ENCODE measurements at regions not wholly inside any gene's neighbourhood (a gene's known extent, or its start where the extent isn't known, plus 50 kb on each side); places are given as distances from the start of the nearest gene placed in this dataset.
A peak's percentile ranks its signal among the peaks of the same experiment; 100 is the strongest.

DNA sequence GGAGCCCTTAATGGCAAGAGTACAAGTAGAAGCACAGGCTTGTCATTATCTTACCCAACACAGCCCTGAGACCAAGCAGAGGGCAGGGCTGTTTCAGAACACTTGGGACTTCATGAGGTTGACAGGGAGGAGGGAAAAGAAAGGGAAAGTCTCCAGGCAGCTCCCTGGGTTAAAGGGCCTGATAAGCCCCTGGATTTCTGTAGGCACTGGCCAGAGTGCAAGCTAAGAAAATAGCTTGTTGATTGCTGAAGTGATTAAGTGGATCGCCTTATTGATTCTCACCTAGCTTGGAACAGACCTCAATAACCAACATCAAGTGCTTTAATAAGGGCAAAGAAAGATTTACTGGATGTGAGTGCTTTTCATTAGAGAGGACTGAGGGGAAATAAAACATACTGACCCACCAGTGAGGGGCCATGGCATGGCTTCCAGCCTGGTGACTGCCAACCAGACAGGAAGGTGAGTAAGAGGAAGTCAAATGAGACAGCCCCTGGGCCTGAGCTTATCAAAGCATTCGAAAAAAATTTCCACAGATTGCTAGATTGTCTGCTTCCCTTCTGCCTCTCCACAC is 121.4 kb upstream of the NFIA start:
- ATAC-seq (ENCODE audit: low FRiP score) (no peak), DNase-seq (peak in 1 of 2 donors; percentile 66)
- H3K4me1 ChIP-seq (ENCODE audit: control insufficient read depth in 1 of 2, insufficient read depth in 2 of 2, low read length in 2 of 2), result peaks cover 2 to 11% of the 10 kb centered on the region in 2 donors
- H3K9me3 ChIP-seq (ENCODE audit: control insufficient read depth, low read length), result peaks cover 7% of the 10 kb centered on the region
- no peak overlapping the region for H3K27ac ChIP-seq (ENCODE audit: low read depth in 1 of 2, low read length in 2 of 2)
- no peak overlapping the region for H3K4me3 ChIP-seq (ENCODE audit: low read length in 2 of 2)
- H3K36me3 ChIP-seq (ENCODE audit: control insufficient read depth in 1 of 2, insufficient read depth in 2 of 2, low read length in 1 of 2), result no peaks in the 10 kb centered on the region
- intact Hi-C loops (cut with DNase I), result loop anchor here in 1 of 2 donors (10.0 kb wide), 1 partner anchor 676 kb away; no protein-coding TSS in a partner anchor
- no peaks in the 10 kb centered on the region for H3K27me3 ChIP-seq (ENCODE audit: control insufficient read depth in 1 of 2, insufficient read depth in 2 of 2, low read length in 1 of 2)
- WGBS, 2 donors, result 46 to 50% methylated on average over 2 of the region's 2 CpGs

- 87 to 89% methylated on average over 1 of the region's 1 CpG for WGBS, 2 donors
- Histone ChIP-seq H3K9me3 (ENCODE audit: control insufficient read depth, low read length) (peaks cover 2% of the 10 kb centered on the region), H3K27me3 (ENCODE audit: control insufficient read depth in 1 of 2, insufficient read depth in 2 of 2, low read length in 1 of 2) (no peaks in the 10 kb centered on the region), H3K4me1 (ENCODE audit: control insufficient read depth in 1 of 2, insufficient read depth in 2 of 2, low read length in 2 of 2) (peaks cover 2 to 11% of the 10 kb centered on the region in 2 donors), H3K4me3 (ENCODE audit: low read length in 2 of 2) (no peak overlapping the region), H3K36me3 (ENCODE audit: control insufficient read depth in 1 of 2, insufficient read depth in 2 of 2, low read length in 1 of 2) (no peaks in the 10 kb centered on the region), H3K27ac (ENCODE audit: low read depth in 1 of 2, low read length in 2 of 2) (no peak overlapping the region)
- ATAC-seq (ENCODE audit: low FRiP score), result no peak
- DNase-seq, result no peak
- intact Hi-C loops (cut with DNase I), result loop anchor here in 1 of 2 donors (10.0 kb wide), 1 partner anchor 675 kb away; no protein-coding TSS in a partner anchor
Observed at GRCh38 chr1:60959701-60960100, 122.7 kb upstream of the NFIA start.

- H3K9me3 ChIP-seq (ENCODE audit: control insufficient read depth, low read length), result peaks cover 3% of the 10 kb centered on the region
- WGBS, 2 donors, result 83 to 87% methylated on average over 3 of the region's 3 CpGs
- ATAC-seq (ENCODE audit: low FRiP score) (no peak), DNase-seq (no peak)
- H3K27me3 ChIP-seq (ENCODE audit: control insufficient read depth in 1 of 2, insufficient read depth in 2 of 2, low read length in 1 of 2), result no peaks in the 10 kb centered on the region
- no peak overlapping the region for H3K27ac ChIP-seq (ENCODE audit: low read depth in 1 of 2, low read length in 2 of 2)
- intact Hi-C loops (cut with DNase I), result no loop called here
- H3K36me3 ChIP-seq (ENCODE audit: control insufficient read depth in 1 of 2, insufficient read depth in 2 of 2, low read length in 1 of 2), result no peaks in the 10 kb centered on the region
- H3K4me1 ChIP-seq (ENCODE audit: control insufficient read depth in 1 of 2, insufficient read depth in 2 of 2, low read length in 2 of 2), result peaks cover 2 to 7% of the 10 kb centered on the region in 2 donors
- H3K4me3 ChIP-seq (ENCODE audit: low read length in 2 of 2), result no peak overlapping the region
Observed at GRCh38 chr1:60958001-60958400, 124.4 kb upstream of the NFIA start.

GRCh38 chr1:60956520-60956919 is 125.8 kb upstream of the NFIA start:
- Histone ChIP-seq H3K4me1 (ENCODE audit: control insufficient read depth in 1 of 2, insufficient read depth in 2 of 2, low read length in 2 of 2) (peaks cover 0 to 2% of the 10 kb centered on the region in 2 donors), H3K27me3 (ENCODE audit: control insufficient read depth in 1 of 2, insufficient read depth in 2 of 2, low read length in 1 of 2) (no peaks in the 10 kb centered on the region), H3K4me3 (ENCODE audit: low read length in 2 of 2) (no peak overlapping the region), H3K36me3 (ENCODE audit: control insufficient read depth in 1 of 2, insufficient read depth in 2 of 2, low read length in 1 of 2) (no peaks in the 10 kb centered on the region), H3K9me3 (ENCODE audit: control insufficient read depth, low read length) (peaks cover 4% of the 10 kb centered on the region), H3K27ac (ENCODE audit: low read depth in 1 of 2, low read length in 2 of 2) (no peak overlapping the region)
- DNase-seq, result no peak
- intact Hi-C loops (cut with DNase I), result no loop called here
- 96 to 99% methylated on average over 3 of the region's 3 CpGs for WGBS, 2 donors
- ATAC-seq (ENCODE audit: low FRiP score), result no peak

- intact Hi-C loops (cut with DNase I), result no loop called here
- no peak for DNase-seq
- WGBS, 2 donors, result 94 to 97% methylated on average over 10 of the region's 10 CpGs
- Histone ChIP-seq H3K27ac (ENCODE audit: low read depth in 1 of 2, low read length in 2 of 2) (no peak overlapping the region), H3K27me3 (ENCODE audit: control insufficient read depth in 1 of 2, insufficient read depth in 2 of 2, low read length in 1 of 2) (no peaks in the 10 kb centered on the region), H3K9me3 (ENCODE audit: control insufficient read depth, low read length) (peaks cover 4% of the 10 kb centered on the region), H3K4me3 (ENCODE audit: low read length in 2 of 2) (no peak overlapping the region), H3K36me3 (ENCODE audit: control insufficient read depth in 1 of 2, insufficient read depth in 2 of 2, low read length in 1 of 2) (no peaks in the 10 kb centered on the region), H3K4me1 (ENCODE audit: control insufficient read depth in 1 of 2, insufficient read depth in 2 of 2, low read length in 2 of 2) (no peaks in the 10 kb centered on the region)
- no peak for ATAC-seq (ENCODE audit: low FRiP score)
Observed at GRCh38 chr1:60952612-60953111, 129.7 kb upstream of the NFIA start.

DNA sequence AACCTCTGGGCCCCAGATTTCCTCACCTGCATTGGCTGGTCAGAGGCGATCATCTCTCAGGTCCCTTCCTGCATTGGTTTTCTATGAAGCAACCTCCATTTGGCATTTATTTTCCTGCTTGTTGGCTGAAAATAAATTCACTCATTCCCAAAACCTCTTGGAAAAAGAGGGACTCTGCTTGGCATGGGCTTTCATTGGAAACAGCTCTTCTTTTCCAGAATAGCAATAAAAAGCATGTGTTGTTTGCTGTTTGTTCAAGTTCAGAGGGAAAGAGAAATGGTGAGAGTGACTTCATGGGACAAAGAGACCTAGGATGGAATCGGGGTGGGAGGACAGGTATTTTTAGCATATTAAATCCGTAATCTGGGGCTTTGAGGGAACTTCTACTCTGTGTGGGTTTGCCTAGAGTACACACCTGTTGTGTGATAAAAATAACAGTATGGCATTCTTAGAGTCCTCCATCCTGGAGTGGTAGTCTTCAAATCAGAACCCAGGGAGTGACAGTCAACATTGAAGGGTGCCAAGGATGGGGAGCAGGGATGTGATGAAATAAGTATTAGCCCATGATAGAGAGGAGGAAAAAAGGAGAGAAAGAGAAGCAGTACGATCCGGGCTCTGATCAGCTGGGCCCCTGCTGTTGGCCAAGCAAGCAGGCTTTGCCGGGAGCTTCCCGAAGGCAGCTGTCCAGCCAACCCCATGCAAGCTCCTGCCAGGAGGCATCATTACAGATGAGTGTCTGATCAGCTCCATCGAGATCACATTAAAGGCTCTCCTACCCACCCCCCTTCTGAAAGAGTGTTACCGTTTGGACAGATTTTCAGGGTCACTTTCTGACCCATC is 131.9 kb upstream of the NFIA start:
- Histone ChIP-seq H3K27ac (ENCODE audit: low read depth in 1 of 2, low read length in 2 of 2) (no peak overlapping the region), H3K36me3 (ENCODE audit: control insufficient read depth in 1 of 2, insufficient read depth in 2 of 2, low read length in 1 of 2) (no peaks in the 10 kb centered on the region), H3K27me3 (ENCODE audit: control insufficient read depth in 1 of 2, insufficient read depth in 2 of 2, low read length in 1 of 2) (no peaks in the 10 kb centered on the region), H3K9me3 (ENCODE audit: control insufficient read depth, low read length) (peaks cover 4% of the 10 kb centered on the region), H3K4me3 (ENCODE audit: low read length in 2 of 2) (no peak overlapping the region), H3K4me1 (ENCODE audit: control insufficient read depth in 1 of 2, insufficient read depth in 2 of 2, low read length in 2 of 2) (no peaks in the 10 kb centered on the region)
- intact Hi-C loops (cut with DNase I), result no loop called here
- no peak for ATAC-seq (ENCODE audit: low FRiP score)
- WGBS, 2 donors, result 70 to 78% methylated on average over 9 of the region's 9 CpGs
- no peak for DNase-seq

DNA sequence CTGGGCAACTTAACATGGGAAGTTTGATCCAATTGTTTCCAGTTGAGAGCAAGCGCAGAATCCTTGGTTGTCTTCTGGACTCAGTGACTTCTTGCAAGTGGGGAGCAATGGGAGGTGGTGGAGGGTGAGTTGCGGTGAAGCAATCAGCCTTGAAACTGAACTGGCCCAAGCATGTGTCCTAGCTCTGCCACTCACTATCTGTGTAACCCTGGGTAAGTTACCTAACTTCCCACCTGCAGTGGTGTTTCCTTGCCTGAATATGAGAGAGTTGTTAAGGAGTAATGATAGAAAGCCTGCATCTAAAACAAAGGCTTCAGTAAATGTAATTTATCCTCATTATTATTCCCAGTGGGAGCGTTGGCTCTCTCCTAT is 132.5 kb upstream of the NFIA start:
- DNase-seq (no peak), ATAC-seq (ENCODE audit: low FRiP score) (no peak)
- intact Hi-C loops (cut with DNase I), result loop anchor here in 1 of 2 donors (2.0 kb wide), 1 partner anchor 41 kb away; no protein-coding TSS in a partner anchor
- WGBS, 2 donors, result 96 to 99% methylated on average over 3 of the region's 3 CpGs
- Histone ChIP-seq H3K4me3 (ENCODE audit: low read length in 2 of 2) (no peak overlapping the region), H3K36me3 (ENCODE audit: control insufficient read depth in 1 of 2, insufficient read depth in 2 of 2, low read length in 1 of 2) (no peaks in the 10 kb centered on the region), H3K9me3 (ENCODE audit: control insufficient read depth, low read length) (peaks cover 3% of the 10 kb centered on the region), H3K27me3 (ENCODE audit: control insufficient read depth in 1 of 2, insufficient read depth in 2 of 2, low read length in 1 of 2) (no peaks in the 10 kb centered on the region), H3K27ac (ENCODE audit: low read depth in 1 of 2, low read length in 2 of 2) (no peak overlapping the region), H3K4me1 (ENCODE audit: control insufficient read depth in 1 of 2, insufficient read depth in 2 of 2, low read length in 2 of 2) (no peaks in the 10 kb centered on the region)

- Histone ChIP-seq H3K4me1 (ENCODE audit: control insufficient read depth in 1 of 2, insufficient read depth in 2 of 2, low read length in 2 of 2) (no peaks in the 10 kb centered on the region), H3K27ac (ENCODE audit: low read depth in 1 of 2, low read length in 2 of 2) (no peak overlapping the region), H3K36me3 (ENCODE audit: control insufficient read depth in 1 of 2, insufficient read depth in 2 of 2, low read length in 1 of 2) (no peaks in the 10 kb centered on the region), H3K9me3 (ENCODE audit: control insufficient read depth, low read length) (peaks cover 1% of the 10 kb centered on the region), H3K4me3 (ENCODE audit: low read length in 2 of 2) (no peak overlapping the region), H3K27me3 (ENCODE audit: control insufficient read depth in 1 of 2, insufficient read depth in 2 of 2, low read length in 1 of 2) (no peaks in the 10 kb centered on the region)
- ATAC-seq (ENCODE audit: low FRiP score) (no peak), DNase-seq (no peak)
- intact Hi-C loops (cut with DNase I), result loop anchor here in 1 of 2 donors (2.0 kb wide), 1 partner anchor 40 kb away; no protein-coding TSS in a partner anchor
- WGBS, 2 donors, result 62 to 68% methylated on average over 5 of the region's 5 CpGs
Observed at GRCh38 chr1:60949154-60949825, 133.1 kb upstream of the NFIA start.
